GM21717 (cell line): ENCODE measurements at regions not wholly inside any gene's neighbourhood (a gene's known extent, or its start where the extent isn't known, plus 50 kb on each side); places are given as distances from the start of the nearest gene placed in this dataset.

Source experiments
- ATAC-seq: cut with Tn5 transposase; IDR thresholded peaks from one replicate; pipeline ENCODE4 v1.9.1; 2021; ENCODE audit warnings: mild to moderate bottlenecking, moderate library complexity; ENCODE audit not compliant: unreplicated experiment

DNA sequence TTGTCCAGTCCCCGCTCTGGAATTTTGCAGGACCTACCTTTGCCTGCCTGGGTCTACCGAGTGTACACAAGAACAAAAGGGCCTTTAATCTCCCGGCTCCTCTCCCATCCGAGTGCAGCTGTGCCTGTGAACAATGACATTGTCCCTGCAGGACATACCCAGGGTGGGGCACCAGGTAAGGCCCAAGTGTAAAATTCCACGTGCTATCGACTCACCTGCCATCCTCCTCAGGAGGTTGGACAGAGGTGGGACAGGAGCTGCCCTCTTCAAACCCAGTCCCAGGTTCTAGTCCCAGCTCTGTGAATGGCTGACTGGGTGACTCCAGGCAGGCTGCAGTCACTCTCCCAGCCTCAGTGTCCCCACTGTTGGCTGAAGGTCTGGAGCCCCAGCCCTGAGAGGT lies 159.6 kb upstream of the ALDH1B1 start:
- ATAC-seq = no peak

DNA sequence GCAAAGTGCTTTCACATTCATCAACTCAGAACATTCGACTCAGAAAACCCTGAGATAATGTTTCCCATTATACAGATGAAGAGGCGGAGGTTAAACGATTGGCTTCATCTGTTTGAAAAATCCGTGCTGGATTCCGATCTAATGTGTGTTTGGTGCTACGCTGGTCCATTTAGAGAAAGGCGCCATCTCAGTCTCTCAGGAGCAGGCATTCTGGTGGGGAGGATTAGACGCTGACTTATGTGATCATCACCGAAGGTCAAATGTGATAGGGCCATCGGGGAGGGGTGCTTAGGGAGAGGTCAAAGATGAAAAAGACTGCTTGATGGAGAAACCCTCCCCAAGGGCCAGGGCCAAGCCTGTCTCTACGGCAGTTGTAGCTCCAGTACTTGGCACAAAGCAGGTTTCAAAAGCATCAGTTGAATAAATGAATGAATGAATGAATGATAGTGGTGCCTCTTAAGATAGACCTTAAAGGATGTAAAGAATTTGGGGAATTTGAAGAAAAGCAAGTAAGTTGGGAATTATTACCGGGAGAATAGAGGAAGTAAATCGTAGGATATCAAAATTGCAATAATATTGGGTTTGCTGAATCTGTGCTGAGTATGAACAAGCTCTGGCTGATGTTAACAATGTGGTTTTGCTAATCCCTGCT lies 160.6 kb upstream of the SHB start:
- ATAC-seq = no peak

DNA sequence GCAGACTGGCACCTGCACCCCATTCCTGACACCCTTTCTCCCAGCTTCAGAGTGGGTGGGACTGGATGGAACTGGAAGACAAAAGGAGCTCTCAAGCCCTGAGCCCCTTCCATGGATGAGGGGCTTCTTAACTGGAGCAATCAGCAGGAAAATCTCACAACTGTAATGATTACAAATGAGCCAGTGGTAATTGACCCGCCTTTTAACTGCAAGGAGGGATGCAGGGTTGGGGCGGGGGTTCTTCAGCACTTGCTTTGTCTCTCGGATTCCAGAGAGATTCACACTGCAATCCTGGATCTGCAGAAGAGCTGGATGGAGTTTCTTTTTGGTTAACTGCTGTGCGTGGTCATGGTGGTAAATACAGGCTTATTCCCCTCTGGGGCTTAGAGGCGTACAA lies 160.1 kb upstream of the SHB start:
- ATAC-seq = no peak

DNA sequence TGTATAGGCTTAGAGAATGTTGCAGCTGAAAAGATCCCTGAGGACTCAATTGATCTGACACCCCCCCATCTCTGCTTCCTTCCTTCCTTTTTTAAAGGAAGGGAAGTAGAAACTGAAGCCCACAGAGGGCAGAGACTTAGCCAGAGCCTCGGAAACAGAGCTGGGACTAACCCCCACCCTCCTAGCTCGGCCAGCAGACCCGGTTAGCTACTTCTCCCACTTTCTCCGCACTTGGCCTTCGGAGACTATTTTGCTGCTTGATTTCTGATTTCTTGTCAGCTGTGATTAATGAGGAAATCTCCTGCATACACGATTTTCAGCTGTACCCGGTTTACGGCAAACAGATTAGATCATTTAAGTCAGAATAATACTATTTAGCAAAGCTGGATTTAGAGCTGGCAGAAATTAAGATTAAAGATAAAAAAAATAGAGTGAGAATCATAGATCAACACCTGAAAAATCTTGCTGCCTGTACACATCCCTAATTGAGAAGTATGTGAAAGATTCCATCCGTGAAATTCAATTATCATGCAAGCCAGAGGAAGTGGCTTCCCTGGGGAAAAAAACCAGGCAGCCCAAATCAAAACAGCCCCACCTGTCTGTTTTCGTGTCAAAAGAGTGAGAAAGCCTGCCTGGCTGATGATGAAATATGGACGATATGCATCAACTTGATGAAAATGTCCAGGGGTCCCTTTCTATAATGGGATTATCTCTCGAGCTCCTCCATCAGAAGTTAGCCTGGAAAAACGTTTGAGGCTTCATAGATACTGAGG lies 159.5 kb upstream of the SHB start:
- no peak for ATAC-seq

DNA sequence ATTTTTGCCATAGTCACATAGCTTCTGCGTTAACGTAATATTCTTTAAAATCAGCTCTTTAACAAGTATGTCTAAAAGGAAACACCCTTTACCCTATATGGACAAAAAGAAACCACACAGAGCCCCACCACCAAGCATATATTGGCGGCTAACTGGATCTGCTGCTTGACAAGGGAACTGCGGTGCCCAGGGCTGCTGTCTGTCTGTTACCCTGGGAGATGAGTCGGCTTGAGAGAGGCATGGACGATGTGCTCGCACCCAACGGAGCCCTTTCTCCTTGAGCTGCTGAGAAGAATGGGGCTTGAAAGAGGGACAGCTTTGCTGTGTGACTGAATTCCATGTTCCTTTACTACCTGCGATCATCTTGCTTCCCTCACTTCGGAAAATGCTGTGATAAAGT lies 158.6 kb upstream of the SHB start:
- no peak for ATAC-seq

DNA sequence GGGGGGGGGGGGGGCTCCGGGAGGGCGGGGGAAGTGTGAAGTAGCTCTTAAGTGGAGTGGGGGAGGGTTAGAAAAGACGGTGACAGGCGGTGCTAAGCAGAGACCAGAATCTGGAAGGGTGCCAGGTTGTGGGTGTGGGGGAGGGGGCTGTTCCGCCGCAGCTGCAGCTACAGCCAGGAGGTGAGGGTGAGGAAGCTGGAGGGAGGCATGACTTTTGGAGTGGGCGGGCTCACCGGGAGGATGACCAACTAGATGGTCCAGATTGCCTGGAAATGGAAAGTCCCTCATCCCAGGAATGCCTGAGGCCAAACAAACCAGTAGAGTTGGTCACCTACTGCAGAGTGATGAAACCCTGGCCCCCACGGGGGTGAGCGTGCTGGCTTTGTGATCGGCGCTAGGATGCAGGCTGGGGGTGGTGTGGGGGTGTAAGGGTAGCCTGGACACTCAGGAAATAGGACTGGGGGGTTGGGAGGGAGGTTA lies 158.1 kb upstream of the SHB start:
- no peak for ATAC-seq

DNA sequence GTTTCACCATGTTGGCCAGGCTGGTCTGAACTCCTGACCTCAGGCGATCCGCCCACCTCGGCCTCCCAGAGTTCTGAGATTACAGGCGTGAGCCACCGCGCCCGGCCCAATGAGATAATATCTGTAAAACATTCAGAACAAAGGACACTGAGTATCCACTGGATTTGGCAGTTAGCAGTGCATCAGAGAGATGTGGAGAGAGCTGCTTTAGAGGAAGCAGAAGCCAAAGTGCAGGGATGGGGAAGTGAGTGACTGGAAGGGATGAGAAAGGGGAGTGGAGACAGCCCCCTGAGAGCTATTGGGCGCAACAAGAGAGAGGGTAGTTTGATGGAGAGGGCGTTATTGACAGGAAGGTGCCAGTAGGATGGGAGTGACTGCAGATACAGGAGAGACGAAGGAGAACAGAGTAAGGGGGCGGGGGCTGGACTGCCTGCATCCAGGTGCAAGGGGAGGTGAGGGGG lies 157.5 kb upstream of the SHB start:
- ATAC-seq = no peak

DNA sequence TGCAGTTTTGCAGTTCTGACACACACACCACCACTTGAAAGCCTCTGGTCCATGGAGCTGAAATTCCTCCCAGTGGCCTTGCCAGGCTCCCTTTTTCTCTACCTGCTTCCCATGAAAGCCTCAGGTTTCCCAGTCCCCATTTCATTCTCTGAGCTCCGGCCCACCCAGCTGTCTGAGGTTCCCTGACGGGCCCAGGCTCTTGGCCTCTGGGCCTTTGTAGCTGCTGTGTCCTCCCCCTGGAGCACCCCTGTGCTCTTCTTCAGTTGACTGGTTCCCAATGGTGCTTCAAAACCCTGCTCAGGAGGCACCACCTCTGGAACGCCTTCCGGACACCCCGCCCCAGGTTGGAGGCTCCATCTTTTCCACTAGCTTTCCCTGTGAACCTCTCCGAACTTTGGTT lies 155.9 kb upstream of the SHB start:
- no peak for ATAC-seq

DNA sequence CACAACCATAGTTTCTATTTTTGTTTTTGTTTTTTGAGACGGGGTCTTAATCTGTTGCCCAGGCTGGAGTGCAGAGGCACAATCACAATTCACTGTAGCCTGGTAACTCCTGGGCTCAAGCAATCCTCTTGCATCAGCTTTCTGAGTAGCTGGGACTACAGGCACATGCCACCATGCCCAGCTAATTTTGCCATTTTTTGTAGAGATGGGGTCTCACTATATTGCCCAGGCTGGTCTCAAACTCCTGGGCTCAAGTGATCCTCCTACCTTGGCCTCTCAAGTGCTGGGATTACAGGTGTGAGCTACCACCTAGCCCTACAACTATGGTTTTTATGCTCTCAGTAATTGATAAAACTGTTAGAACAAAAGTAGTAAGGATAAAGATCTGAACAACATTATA lies 147.5 kb upstream of the SHB start:
- ATAC-seq = no peak

- ATAC-seq = no peak
Measured at GRCh38 chr9:38215465-38215864, 146.4 kb upstream of the SHB start.

DNA sequence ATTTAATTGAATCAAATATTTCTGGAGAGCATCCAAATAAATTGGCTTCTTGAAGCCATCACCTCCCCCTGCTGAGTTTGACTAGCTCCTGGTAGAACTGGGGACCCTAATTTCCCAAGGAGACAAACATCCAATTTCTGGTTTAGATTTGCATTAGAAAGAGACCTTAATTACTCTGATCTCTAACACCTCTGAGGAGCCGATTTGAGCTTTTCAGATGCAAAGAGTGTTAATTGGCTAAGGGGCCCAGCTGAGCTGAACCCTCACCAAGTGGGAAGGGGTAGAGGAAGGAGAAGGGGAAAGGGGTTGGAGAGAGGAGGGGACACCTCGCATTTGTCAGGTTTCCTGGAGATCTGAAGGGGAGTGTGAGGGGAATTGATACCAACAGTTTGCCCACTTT lies 145.4 kb upstream of the SHB start:
- no peak for ATAC-seq

DNA sequence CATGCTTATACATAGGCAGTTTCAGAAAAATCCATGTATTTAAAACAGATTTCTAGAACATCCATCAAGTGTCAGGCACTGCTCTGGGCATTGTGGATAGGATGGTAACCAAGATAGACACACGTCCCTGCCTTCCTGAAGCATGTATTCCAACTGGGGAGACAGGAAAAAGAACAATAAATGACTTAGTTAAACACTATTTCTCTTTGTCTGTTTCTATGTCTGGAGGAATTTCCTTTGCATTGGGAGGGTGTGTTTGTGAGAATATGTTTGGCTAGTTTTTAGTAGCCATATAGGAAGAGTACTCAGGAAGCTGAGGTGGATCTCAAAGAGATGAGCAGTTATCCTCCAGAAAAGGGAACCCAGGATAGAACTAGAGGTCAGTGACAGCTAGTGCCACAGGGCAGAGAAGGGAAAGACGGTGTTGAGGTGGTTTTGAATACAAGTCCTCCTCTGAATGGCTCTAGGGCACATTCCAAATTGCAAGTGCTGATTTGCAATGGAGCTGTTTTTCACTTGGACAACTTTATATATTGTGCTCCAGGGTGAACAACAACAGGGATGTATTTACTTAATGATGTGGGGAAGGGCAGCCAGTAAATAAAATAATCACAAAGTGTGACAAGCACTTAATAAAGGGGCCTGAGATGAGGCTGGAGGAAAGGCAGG lies 144.7 kb upstream of the SHB start:
- no peak for ATAC-seq

DNA sequence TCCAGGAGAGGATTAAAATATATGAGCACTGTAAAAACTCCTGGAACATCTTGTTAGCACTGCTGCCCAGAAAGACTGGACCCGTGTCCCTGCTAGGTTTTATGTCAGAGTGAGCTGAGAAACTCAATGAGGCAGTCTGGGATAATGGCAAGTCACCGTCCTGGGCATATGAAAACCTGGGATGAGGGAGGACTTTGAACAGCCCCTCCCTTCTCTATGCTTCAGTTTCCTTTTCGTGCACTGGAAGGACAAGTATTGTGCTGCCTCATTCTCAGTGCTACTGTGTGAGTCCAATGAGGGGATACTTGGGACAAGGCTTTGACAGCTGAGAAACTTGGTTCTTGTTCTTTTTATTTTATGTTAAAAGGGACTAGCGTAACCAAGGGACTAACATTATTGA lies 143.0 kb upstream of the SHB start:
- no peak for ATAC-seq

- ATAC-seq = no peak
Measured at GRCh38 chr9:38211002-38211401, 142.0 kb upstream of the SHB start.

DNA sequence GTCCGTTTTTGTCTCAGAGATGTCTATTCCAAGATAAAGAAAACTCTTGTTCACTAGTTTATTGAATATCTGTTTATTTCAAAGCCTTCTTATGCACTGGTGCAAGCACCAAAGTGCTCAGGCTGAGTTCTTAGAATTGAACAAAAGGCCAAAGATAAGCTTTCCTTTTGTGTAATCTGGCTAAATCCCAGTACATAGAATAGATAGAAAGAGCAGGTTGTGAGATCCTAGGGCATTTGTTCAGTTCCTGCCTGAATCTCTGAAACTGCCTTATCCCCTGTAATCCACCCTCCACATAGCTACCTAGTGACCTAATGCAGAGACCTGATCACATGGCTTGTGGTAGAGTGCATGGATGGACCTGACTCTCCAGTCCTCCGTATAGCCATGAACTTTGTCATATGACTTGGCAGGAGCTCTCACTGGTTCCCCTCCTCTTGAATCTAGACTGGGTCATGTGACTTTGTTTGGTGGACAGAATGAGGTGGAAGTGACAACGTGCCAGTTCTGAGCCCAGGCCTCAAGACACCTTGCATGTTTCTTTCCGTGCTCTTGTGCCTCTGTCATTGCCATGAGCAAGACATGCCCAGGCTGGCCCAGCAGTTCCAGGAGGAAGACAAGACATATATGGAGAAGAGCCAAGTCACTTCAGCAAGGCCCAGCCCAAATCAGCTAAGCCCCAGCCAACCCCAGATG lies 139.3 kb upstream of the SHB start:
- no peak for ATAC-seq

DNA sequence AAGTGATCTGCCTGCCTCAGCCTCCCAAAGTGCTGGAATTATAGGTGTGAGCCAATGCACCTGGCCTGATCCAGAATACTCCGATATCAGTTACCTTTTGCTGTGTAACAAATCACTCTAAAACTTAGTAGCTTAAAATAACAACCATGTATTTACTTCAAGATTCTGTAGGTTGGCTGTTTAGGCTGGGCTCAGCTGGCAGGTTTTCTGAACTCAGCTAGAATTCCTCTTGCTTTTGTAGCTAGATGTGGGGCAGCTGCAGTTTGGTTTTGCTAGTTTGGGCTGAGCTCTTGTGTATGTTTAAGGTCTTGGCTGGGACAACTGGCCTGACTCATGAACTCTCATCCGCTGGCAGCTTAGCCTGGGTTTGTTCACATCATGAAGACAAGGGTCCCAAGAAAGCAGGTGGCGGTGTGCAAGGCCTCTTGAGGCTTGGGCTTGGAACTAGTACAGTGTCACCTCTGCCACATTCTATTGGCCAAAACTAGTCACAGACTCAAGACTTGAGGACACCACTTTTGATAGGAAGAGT lies 138.3 kb upstream of the SHB start:
- ATAC-seq = no peak

- ATAC-seq = no peak
Measured at GRCh38 chr9:38205279-38205678, 136.3 kb upstream of the SHB start.

DNA sequence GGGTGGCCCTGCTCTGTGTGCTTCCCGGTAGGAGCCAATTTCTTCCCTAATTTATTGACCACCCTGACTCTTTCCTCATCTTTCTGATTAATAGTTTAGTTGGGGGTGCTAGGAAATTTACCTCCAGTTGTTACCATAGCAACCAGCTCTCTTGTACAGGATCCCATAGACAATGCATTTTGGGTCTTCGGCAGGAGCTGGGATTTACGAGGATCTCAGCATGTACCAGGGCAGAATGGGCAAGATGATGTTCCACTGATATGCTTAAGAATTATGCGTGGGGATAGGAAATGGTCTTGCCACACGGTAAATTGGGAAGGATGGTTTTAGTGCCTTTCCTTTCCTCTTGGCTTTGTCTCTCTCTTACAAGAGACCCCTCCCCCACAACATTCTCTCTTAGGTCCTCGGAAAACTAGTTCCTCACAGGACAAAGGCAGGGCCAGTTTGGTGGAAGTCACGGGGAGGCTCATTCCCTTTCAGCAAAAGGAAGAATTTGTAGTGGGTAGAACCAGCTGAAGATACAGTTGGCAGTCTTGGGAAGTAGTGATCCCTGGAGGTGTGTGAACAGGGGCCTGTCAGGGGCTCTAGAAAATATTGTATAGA lies 133.4 kb upstream of the SHB start:
- no peak for ATAC-seq

- no peak for ATAC-seq
Measured at GRCh38 chr9:38201844-38202243, 132.8 kb upstream of the SHB start.

DNA sequence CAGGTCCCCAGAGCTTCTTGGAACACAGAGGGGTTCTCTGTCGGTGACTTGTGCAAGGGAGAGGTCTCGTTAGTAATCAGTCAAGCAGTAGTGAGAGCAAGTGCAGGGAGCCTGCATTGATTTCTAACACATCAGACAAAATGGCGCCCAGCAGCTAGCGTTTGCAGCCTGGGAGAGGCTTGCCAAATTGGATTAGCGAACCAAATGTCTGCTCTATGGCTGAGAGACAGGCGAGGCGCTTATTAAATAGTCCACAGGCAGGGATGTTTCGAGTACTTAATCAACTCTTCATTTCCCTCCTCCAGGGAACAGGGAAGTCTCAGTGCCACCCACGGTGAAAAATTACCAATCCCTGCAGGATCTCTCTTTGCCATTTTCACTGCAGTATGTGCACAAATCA lies 131.4 kb upstream of the SHB start:
- no peak for ATAC-seq

- no peak for ATAC-seq
Measured at GRCh38 chr9:38198140-38198539, 129.1 kb upstream of the SHB start.
